Stimulated activated CD8-positive, alpha-beta memory T cell treated with anti-CD3 and anti-CD28 coated beads, Interleukin-7, amount 100 ng/mL, for 48 hours (primary cell): ENCODE measurements at regions not wholly inside any gene's neighbourhood (a gene's known extent, or its start where the extent isn't known, plus 50 kb on each side); places are given as distances from the start of the nearest gene placed in this dataset.

ENCODE experiments used
- DNase-seq, 2 donors: peaks; one replicate each; pipeline ENCODE4 v3.0.0-alpha.2; 2020; ENCODE audit warnings: low read depth in 1 of 2; ENCODE audit errors: extremely low read depth in 1 of 2

DNA sequence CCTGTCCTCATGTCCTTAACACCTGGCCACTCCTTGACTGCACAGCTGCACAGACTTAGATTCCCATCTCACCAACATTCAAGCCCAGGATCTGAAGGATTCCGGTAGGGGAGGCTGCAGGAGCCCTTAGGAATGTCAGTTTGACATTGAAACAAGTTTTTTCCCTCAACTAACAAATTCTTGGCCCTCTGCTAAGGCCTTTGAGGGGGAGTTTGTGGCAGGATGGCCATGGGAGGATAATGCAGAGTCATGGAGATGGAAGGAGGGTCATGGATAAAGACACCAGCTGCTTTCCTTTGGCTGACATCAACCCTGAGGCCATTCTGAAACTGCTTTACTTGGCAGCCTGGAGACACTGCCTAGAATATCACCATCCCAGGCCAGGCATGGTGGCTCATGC lies 63.4 kb upstream of the PPP2R5A start:
- no peak for DNase-seq

GRCh38 chr1:212224102-212224501 lies 61.1 kb upstream of the PPP2R5A start:
- DNase-seq, result no peak

DNA sequence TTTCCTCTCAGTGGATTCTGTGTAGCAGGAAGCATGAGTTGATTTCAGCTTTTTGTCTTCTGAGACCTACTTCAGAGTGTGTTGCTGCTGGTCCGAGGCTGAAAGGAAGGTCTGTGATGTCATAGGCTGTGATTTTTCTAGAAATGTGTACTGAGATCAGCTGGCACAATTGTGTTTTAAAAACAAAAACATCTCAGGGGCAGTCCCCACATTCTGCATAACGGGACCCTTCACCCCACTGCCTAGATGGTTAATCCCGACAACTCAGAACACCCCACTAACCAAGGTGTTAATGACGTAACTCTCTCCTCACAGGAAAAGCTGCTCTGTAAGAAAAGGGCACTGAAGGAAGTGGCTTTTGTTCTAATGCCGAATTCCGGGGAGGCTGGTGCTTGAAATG lies 59.8 kb upstream of the PPP2R5A start:
- DNase-seq, result no peak

DNA sequence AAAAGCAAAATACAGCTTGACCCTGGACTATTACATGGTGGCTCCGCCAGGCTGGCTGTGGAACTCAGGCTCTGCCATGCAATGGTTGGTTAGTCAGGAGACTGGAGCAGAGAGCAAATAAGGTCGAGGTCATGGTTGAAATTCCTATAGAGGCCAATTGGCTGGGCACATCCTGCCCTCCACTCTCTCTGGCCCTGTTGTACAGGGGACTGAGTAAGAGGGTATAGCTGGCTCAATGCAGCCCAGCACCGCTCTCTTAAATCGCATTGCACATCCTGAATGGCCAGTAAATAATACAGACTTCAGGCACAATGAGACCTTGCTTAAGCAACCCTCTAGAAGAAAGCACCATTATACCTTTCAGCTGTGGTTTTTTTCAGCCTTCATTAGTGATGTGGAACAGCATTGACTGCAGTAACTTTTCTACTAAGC lies 59.3 kb upstream of the PPP2R5A start:
- no peak for DNase-seq

DNA sequence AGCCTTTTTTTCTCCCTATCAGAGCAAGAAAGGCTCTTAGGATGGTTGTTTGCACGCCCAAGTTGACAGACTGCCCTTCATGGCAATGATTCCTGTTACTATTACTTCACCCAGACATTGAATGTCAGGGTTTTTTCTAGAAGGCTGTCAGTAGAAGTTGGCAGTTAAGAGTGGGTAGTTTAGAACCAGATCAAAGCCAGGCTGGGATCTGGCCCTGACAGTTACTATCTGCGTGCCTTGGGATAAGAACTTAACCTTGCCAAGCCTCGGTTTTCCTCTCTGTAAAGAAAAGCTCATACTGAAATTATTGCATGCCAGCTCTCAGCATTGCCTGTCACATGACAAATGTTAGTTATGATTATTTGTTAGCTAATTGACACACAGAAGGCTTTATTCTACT lies 58.7 kb upstream of the PPP2R5A start:
- no peak for DNase-seq

DNA sequence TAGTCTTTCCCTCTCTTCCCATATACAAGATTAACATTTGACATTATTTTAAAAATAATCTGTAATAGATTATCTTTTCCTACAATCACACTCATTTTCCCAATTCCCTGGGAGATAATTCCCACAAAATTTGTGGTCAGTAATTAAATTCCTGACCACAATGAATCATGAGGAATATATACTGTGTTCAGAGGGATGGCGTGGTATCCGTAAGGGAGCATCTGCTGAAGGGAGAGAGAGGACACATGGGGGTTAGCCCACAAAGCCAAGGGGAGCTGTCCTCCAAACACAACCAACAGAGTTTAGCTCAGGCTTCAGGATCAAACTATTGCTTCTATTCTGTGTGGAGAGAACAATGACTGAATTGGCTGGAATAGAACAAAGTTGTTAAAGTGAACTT lies 57.1 kb upstream of the PPP2R5A start:
- DNase-seq, result no peak

DNA sequence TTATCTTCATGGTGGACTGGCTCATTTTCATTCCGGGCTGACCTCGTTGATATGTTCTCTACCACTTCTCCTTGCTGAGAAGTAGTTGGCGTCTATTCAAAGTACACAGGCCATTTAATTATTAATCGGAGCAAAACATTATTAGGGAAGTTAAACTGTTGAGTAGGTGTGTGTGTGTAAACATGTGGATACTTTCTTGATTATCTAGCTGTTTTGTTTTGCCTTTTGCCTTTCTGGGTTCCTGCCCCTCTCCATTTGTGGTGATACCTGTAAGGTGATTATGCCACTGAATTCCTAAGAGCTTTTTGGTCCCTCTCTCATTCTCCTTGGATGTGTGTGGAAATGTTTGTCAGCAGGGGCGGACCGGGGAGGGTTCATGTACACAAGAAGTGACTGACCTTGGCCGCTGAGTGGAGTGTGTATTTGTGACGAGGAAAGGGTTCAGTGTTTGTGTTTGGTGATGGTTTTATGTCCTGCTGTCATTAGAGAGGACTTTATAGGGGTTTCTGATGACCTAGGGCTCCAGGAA lies 56.6 kb upstream of the PPP2R5A start:
- DNase-seq, result no peak

DNA sequence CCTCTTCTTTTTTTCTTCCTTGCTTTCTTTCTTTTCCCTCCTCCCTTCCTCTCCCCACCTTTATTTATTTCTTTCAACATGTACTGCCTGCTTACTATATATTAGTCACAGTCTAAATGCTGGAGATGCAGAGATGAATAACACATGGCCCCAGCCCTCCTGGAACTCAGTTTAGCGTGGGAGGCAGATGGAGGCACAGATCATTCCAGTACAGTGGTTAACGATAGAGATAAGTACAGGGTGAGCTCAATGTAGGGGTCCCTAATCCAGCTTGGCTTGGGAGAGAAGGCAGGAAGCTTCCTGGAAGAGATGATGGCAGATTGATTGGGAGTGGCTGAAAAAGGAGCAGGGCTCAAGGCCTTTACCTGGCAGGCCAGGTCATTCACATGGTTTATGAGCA lies 55.6 kb upstream of the PPP2R5A start:
- DNase-seq, result no peak

DNA sequence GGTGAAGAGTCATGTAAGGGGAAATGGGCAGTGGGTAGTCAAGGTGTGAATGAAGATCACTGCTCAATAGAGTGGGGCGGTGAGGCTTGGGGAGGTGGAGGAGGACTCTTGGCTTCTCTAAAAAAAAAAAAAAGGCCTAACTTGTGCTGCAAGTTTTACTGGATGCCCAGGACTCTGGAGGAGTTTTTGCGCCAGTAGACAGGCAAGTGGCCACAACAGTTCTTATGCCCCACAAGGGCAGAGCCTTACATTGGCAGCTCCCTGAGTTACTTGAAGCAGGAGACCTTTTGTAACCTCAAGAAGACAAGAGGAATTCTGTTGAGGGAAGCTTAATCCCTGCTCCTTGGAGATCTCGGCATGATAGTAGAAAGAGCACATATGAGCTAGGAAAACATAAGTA lies 54.9 kb upstream of the PPP2R5A start:
- DNase-seq, result no peak

GRCh38 chr1:212231372-212231771 lies 53.8 kb upstream of the PPP2R5A start:
- no peak for DNase-seq

DNA sequence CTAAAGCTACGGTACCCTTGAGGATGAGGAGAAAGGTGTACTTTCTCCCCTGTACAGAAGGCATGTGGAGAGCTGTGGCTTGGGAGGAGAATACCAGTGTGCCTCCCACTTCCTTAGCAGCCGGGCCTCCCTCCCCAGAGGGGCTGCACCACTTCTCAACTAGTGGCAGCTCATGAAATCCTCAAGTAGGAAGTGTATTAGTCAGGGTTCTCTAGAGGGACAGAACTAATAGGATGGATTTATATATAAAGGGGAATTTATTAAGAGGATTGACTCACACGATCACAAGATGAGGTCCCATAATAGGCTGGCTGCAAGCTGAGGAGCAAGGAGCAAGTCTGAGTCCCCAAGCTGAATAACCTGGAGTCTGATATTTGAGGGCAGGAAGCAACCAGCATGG lies 53.1 kb upstream of the PPP2R5A start:
- DNase-seq, result no peak

GRCh38 chr1:212233321-212233720 lies 51.9 kb upstream of the PPP2R5A start:
- DNase-seq, result no peak

DNA sequence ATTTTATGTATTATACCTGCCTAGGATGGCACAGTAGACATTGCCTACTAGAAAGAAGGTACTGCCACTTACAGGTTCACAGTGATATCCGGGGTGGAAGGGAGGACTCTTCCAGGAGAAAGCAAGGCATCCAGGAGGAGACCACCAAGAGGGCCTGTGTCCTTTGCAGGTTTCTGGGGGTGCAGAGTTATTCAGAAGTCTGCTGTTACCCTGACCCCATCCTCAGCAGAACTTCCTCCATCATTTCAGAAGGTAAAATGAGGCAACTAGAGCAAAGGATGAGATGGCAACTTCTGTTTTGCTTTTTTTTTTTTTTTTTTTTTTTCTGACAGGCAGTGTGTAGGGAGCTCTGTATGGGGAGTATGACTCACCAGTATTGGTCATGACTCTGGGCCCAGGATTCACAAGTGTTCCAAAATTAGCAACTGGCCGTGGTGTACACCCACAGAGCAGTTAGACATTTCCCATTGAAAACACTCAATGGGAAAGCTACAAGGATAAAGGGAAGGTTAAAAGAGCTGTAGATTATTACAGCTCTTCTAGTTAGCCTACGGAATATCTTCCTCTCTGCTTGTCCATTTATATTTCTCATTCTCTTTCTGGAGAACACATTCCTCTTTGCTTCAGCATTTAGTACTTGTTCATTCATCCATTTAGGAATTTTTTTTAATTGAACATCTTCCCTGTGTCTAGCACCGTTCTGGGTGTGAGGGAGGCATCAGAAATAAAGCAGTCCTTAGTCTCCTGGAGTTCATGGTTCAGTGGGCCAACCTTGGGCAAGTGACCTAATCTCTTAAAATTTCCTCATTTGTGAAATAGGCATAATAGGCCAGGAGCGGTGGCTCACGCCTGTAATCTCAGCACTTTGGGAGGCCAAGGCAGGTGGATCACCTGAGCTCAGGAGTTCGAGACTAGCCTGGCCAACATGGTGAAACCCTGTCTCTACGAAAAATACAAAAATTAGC lies 50.5 kb upstream of the PPP2R5A start:
- peak in 1 of 2 donors; percentile 41 for DNase-seq
